HL-60 (cell line): ENCODE measurements at regions not wholly inside any gene's neighbourhood (a gene's known extent, or its start where the extent isn't known, plus 50 kb on each side); places are given as distances from the start of the nearest gene placed in this dataset.

Experiments used
- DNase-seq, 2 experiments: peaks; one replicate each; pipeline ENCODE4 v3.0.0-alpha.2; 2010 to 2020; ENCODE audit warnings: low read depth in 1 of 2, low spot score in 1 of 2
- H3K27ac ChIP-seq: fragments of 250-450 bp; sonication (Bioruptor Pico); replicated peaks from 2 replicates; pipeline ENCODE4 v1.5.1; 2020; ENCODE audit warnings: mild to moderate bottlenecking, moderate library complexity
- H3K27me3 ChIP-seq: fragments of 250-450 bp; sonication (Bioruptor Pico); 2 replicates; pipeline ENCODE4 v1.5.1; 2021; ENCODE audit warnings: mild to moderate bottlenecking, moderate library complexity; ENCODE audit not compliant: insufficient read depth, poor library complexity, severe bottlenecking
- H3K4me3 ChIP-seq: replicated peaks from 2 replicates; pipeline ENCODE4 v1.5.1; 2011; ENCODE audit warnings: mild to moderate bottlenecking, control low read depth, low read length; ENCODE audit not compliant: insufficient read depth
- CTCF ChIP-seq: IDR thresholded peaks from one replicate; pipeline ENCODE4 v1.5.1; 2011; ENCODE audit warnings: low read length, control low read depth, inconsistent platforms; ENCODE audit not compliant: insufficient read depth
- GABPA ChIP-seq: IDR thresholded peaks from 2 replicates; pipeline ENCODE4 v1.6.1; 2012; ENCODE audit warnings: low read depth
- POLR2AphosphoS5 ChIP-seq: IDR thresholded peaks from 2 replicates; pipeline ENCODE4 v1.6.1; 2012; ENCODE audit warnings: low read depth
- SPI1 ChIP-seq: IDR thresholded peaks from 2 replicates; pipeline ENCODE4 v1.6.1; 2012; ENCODE audit warnings: low read depth, mild to moderate bottlenecking, borderline replicate concordance
- TF ChIP-seq, protein P1 (sequence below): IDR thresholded peaks from 2 replicates; pipeline ENCODE4 v1.6.1; 2012; ENCODE audit warnings: low read depth; ENCODE audit not compliant: insufficient replicate concordance

- no peak overlapping the region for H3K4me3 ChIP-seq
- no peak for DNase-seq
- no peak overlapping the region for H3K27ac ChIP-seq
- no peaks in the 10 kb centered on the region for H3K27me3 ChIP-seq
- TF ChIP-seq POLR2AphosphoS5: no peak
- no peak for TF ChIP-seq GABPA
- no peak for TF ChIP-seq CTCF
- TF ChIP-seq SPI1: no peak
- TF ChIP-seq, protein P1, sequence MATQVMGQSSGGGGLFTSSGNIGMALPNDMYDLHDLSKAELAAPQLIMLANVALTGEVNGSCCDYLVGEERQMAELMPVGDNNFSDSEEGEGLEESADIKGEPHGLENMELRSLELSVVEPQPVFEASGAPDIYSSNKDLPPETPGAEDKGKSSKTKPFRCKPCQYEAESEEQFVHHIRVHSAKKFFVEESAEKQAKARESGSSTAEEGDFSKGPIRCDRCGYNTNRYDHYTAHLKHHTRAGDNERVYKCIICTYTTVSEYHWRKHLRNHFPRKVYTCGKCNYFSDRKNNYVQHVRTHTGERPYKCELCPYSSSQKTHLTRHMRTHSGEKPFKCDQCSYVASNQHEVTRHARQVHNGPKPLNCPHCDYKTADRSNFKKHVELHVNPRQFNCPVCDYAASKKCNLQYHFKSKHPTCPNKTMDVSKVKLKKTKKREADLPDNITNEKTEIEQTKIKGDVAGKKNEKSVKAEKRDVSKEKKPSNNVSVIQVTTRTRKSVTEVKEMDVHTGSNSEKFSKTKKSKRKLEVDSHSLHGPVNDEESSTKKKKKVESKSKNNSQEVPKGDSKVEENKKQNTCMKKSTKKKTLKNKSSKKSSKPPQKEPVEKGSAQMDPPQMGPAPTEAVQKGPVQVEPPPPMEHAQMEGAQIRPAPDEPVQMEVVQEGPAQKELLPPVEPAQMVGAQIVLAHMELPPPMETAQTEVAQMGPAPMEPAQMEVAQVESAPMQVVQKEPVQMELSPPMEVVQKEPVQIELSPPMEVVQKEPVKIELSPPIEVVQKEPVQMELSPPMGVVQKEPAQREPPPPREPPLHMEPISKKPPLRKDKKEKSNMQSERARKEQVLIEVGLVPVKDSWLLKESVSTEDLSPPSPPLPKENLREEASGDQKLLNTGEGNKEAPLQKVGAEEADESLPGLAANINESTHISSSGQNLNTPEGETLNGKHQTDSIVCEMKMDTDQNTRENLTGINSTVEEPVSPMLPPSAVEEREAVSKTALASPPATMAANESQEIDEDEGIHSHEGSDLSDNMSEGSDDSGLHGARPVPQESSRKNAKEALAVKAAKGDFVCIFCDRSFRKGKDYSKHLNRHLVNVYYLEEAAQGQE: no peak
Observed at GRCh38 chr10:53476650-53477312, 704.2 kb upstream of the MBL2 start.

GRCh38 chr10:53469383-53469782 lies 696.8 kb upstream of the MBL2 start:
- no peak for DNase-seq
- H3K27ac ChIP-seq: no peak overlapping the region
- TF ChIP-seq, protein P1: no peak
- TF ChIP-seq GABPA (no peak), POLR2AphosphoS5 (no peak), CTCF (no peak), SPI1 (no peak)

GRCh38 chr10:53463539-53463938 lies 691.0 kb upstream of the MBL2 start:
- no peak for TF ChIP-seq SPI1
- TF ChIP-seq, protein P1: no peak
- no peak for TF ChIP-seq POLR2AphosphoS5
- TF ChIP-seq GABPA: no peak
- TF ChIP-seq CTCF: no peak
- Histone ChIP-seq H3K4me3 (no peak overlapping the region), H3K27me3 (no peaks in the 10 kb centered on the region), H3K27ac (no peak overlapping the region)
- DNase-seq: no peak

More at GRCh38 chr10:53469383-53469782, 696.8 kb upstream of the MBL2 start:
- Histone ChIP-seq H3K27me3 (no peaks in the 10 kb centered on the region), H3K4me3 (no peak overlapping the region)
